GM19035 (cell line): ENCODE measurements at regions not wholly inside any gene's neighbourhood (a gene's known extent, or its start where the extent isn't known, plus 50 kb on each side); places are given as distances from the start of the nearest gene placed in this dataset.
"Not testable (repeated sequence)": the region's sequence is repeated elsewhere in the genome, so short reads cannot be mapped to it uniquely, and the experiment has no call there.

Experiments
- ATAC-seq: cut with Tn5 transposase; IDR thresholded peaks from one replicate; pipeline ENCODE4 v1.9.1; 2021; ENCODE audit not compliant: unreplicated experiment

DNA sequence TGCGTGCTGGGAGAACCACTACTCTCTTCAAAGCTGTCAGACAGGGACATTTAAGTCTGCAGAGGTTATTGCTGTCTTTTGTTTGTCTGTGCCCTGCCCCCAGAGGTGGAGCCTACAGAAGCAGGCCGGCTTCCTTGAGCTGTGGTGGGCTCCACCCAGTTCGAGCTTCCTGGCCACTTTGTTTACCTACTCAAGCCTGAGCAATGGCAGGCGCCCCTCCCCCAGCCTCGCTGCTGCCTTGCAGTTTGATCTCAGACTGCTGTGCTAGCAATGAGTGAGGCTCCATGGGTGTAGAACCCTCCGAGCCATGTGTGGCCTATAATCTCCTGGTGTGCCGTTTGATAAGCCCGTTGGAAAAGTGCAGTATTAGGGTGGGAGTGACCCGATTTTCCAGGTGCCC lies 542.5 kb upstream of the KLF4 start:
- ATAC-seq = not testable (repeated sequence)

- ATAC-seq = not testable (repeated sequence)
Measured at GRCh38 chr9:108031221-108031620, 541.7 kb upstream of the KLF4 start.

DNA sequence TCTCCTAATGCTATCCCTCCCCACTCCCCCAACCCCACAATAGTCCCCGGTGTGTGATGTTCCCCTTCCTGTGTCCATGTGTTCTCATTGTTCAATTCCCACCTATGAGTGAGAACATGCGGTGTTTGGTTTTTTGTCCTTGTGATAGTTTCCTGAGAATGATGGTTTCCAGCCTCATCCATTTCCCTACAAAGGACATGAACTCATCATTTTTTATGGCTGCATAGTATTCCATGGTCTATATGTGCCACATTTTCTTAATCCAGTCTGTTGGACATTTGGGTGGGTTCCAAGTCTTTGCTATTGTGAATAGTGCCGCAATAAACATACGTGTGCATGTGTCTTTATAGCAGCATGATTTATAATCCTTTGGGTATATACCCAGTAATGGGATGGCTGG lies 537.1 kb upstream of the KLF4 start:
- not testable (repeated sequence) for ATAC-seq

GRCh38 chr9:108024604-108025003 lies 535.0 kb upstream of the KLF4 start:
- no peak for ATAC-seq

GRCh38 chr9:108022246-108022935 lies 532.8 kb upstream of the KLF4 start:
- ATAC-seq = no peak

DNA sequence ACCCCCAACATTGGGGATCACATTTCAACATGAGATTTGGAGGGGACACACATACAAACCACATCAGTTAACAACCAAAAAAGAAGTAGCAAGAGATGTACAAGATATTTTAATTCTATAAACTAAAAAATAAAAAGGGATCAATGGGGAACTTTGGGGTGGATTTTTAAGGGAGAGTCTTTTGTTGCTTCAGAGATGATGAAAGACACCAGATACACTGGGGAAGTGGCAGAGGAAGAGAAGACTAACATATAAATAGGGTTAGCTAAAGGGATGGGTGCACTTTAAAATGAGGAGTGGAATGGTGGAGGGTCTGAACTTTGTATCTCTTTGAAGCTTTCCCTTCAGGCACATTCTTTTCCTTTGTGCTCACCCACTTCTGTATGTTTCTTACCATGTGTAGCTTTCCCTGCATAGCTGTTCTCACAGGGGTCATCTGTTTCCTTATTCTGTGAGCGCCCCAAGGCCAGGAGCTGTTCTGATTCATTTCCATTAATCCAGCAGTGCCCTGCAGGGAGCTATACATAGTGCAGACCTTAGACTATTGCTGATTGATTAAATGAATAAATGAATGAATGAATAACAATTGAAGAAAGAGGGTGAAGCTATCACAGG lies 531.6 kb upstream of the KLF4 start:
- ATAC-seq = no peak

DNA sequence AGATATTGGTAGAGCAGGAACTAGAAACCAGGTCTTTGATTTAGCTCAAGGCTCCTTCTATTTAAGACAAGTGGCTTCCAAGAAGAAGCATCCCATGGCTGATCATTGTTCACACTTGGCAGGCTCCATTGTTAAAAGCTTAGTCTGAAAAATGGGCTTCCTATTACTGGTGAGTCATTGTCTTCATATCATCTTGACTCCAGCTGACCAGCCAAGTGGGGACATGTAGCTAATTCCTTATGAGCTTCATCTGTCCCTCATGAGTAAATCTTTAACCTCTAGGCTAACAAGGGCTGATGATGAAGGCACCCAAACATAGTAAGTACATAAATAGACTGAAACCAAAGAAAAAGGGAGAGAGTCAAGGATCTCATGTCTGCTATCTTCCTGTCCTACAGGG lies 530.3 kb upstream of the KLF4 start:
- ATAC-seq = no peak

DNA sequence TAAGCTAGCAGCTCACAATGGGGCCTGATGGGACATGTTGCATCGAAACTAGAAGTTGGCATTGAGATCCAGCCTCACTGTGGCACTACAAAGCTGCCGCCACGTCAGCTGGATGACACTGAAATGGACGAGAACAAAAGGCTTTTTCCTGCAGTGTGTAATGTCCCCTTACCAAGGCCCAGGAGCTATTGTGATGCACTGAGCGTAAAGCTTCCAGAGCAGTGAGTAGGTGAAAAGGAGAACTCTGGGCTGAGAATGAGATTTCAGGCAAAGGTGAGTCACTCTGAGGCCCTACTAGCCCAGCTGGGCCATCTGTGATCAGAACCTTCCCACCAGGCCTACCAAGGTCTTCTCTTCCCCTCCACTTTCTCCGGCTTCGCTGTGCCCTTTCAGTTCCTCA lies 528.1 kb upstream of the KLF4 start:
- no peak for ATAC-seq

DNA sequence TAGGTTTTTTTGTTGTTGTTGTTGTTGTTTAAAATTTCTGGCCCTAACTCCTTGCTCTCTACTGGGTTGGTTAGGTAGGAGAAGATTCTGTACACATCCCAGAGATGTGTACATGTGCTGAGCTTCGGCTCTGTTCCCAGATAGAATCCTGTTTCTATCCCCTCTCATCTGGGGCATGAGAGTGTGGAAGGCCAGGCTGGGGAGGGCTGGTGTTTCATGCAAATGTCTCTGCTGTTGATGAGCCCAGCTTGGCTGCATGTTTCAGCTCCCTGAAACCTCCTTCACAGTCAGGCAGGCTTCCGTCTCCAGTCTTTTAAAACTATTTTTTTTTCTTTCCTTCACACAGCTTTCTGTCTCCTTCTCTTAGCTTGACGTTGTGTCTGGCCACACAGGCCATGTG lies 526.9 kb upstream of the KLF4 start:
- ATAC-seq = no peak

DNA sequence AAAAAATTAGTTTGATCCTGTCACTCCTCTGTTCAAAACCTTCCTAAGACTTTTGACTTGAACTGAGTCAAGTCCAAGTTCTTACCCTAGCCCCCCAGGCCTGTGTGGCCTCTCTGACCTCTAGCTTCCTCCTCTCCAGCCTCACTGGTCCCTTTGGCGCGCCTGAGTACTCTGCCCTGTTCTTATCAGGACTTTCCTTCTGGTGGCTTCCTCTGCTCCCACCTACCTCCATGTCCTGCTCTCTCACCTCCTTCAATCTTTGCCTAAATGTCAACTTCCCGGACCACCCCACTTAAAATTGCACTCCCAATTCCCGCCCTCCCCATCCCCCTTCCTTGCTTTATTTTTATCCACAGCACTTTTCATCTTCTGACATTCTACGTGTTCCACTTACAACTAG lies 526.1 kb upstream of the KLF4 start:
- no peak for ATAC-seq

DNA sequence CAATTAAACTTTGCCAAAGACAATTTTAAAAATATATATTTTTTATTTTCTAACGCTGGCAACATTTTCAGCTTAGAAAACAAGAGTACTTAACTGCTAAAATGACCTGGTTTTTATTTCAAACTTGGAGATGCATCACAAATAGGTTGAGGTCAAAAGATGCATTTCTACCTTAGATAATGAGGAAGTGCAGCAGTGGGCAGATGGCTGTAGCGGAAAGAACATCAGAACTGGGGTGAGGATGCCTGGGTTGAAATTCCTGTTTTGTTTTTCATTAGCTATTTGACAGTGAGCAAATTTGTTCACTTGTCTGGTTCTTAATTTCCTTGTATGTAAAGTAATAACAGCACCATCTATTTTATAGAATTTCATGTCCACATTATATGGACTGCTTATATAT lies 524.8 kb upstream of the KLF4 start:
- ATAC-seq = no peak

DNA sequence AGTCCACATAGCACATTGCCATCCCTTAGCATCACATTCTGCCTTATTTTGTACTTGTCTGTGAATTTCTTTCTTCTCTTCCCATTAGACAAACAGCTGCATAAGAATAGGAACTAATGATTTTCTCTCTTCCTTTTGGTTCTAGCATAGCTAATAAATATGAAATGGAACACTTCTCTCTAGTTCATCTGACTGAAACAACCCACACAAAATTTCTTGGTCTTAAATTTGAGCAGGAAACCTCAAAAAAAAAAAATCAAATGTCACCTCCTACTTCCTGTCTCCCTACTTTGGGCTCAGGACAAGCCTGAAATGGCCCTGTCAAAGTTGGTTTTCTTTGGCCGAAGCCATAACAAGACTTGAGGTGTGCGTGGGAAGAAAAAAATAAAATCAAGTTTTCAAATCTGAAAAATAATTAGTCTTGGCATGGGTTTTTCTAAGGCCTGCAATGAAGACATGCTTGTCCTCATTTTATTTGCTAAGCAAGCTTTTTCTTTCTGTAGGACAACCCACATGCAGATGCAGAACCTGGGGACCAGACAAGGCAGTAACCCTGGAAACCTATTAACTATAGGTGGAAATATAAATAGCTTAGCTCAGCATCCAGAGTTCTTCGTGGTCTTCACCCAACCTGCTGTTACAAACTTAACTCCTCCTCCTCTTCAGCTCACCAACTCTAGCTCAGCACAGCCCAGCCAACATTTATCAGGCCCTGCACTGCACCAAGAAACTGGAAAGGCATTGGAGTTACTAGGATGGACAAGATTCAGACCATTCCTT lies 523.5 kb upstream of the KLF4 start:
- no peak for ATAC-seq

- ATAC-seq = no peak
Measured at GRCh38 chr9:108012405-108012804, 522.8 kb upstream of the KLF4 start.

DNA sequence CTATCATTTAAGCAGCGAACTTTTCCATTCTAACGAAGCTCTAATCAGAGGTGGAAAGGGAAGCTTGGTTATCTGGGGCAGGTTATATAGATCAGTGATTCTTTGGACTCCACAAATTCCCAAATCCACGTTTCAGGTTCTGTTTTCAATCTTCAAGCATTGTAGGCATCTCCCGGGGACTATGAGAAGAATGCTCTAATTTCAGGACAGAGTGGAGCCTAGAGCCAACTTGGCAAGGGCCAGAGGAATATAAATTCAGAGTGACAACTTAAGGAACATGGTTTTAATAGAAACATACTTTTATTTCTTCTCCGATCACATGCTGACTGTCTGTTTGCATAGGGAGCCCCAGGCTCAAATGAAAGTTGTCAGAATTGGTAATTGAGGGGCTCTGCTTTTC lies 514.0 kb upstream of the KLF4 start:
- no peak for ATAC-seq

GRCh38 chr9:108002371-108002956 lies 512.9 kb upstream of the KLF4 start:
- no peak for ATAC-seq

DNA sequence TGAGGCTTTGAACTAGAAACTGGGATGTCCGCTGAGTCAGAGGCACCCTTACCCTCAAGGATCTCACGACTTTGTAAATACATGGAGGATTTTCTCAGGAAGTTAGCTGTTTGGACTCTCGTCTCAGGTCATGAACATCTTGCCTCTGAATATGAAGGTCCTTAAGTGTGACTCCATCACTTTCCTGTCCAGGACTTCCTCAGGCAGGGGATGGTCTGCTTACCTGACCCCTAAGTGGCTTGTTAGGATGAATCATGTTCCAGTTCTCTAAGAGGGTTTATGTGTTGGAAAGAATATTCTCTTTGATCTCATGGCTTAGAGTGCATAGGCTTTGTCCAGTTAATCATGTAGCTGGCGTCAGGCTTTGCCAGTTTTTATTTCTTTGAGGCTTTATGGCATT lies 511.7 kb upstream of the KLF4 start:
- ATAC-seq = no peak

- no peak for ATAC-seq
Measured at GRCh38 chr9:107999890-108000289, 510.3 kb upstream of the KLF4 start.

DNA sequence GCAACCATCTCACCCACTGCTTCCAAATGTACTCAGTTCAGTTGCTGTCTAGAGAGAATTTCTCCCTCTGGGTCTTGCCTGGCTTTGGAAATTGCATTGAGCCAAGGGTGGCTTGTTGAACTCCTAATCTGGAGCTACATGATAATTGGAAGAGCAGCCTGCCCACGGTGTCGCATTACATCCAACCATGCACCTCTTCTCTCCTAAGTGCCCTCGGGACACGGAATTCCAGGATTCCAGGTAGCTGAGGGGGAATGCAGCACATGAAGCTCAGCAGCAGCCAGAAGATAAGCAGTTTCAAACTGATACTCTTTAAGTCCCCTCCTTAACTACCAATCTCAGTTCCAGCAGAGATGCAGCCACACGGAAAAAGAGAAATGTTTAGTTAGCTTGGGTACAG lies 509.4 kb upstream of the KLF4 start:
- no peak for ATAC-seq

DNA sequence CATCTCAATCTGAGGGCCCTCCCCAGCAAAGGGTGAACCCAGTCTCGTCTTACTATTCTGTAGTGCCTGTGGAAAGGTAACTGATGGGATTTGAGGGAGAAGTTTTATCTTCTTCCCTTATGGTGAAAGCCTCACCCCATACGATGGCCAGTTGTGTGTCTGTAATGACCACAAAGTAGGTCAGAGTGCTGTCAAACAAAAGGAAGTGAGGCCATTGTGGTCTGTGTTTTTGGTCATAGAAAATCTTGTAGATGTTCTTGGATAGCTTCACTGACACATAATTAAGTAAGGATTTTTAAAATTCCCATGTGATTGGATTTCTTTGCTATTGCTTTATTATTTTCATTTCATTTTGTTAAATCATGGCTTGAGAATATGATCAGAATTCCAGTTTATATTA lies 505.1 kb upstream of the KLF4 start:
- no peak for ATAC-seq

GRCh38 chr9:107992271-107992670 lies 502.7 kb upstream of the KLF4 start:
- ATAC-seq = no peak

DNA sequence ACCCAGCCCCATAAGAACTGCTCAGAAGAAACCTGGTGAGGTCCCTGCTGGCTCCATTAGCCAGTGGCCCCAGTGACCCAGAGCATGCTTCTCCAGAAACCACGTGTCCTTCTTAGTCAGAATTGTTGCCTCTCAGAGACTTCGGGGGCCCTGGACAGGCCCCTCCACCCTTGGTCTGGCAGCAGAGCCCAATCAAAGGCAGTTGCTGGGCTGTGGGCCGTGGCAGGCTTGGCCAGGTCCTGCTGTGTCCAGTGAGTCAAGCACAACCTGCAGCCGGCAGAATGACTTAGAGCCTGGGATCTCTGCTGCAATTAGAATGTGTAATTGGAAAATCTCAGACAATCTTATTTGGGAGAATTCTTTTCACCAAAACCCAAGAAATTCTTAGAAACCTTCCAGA lies 502.0 kb upstream of the KLF4 start:
- no peak for ATAC-seq

DNA sequence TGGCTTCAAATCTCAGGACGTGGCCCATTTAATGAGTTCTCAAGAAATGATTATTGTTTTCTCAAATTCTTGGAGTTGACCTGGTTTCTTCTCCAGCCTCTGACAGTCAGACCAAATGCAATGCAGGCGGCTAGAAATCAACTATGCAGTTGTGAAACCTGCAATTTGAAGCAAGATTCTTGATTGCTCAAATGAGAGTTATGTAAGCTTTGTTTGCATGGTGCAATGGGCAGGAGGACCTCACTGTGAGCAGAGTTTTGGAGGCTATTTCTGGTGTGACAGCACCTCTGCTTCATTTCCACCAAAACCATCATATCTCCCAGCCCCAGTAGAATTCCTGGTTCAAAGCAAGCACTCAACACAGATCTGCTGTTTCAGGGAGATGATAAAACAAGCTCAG lies 500.0 kb upstream of the KLF4 start:
- no peak for ATAC-seq
